ENCODE measurements at regions not wholly inside any gene's neighbourhood (a gene's known extent, or its start where the extent isn't known, plus 50 kb on each side); places are given as distances from the start of the nearest gene placed in this dataset.

GRCh38 chr10:131698232-131698631 lies 202.6 kb upstream of the PPP2R2D start:
- no peak overlapping the region for H3K27ac ChIP-seq (ENCODE audit: insufficient read depth, low read depth, low read length, poor library complexity, severe bottlenecking)
- H3K36me3 ChIP-seq (ENCODE audit: control insufficient read depth, insufficient read depth, low read length) = no peaks in the 10 kb centered on the region
- no peaks in the 10 kb centered on the region for H3K4me1 ChIP-seq (ENCODE audit: control insufficient read depth, insufficient read depth, low read length)
- 87 to 91% methylated on average over 10 of the region's 10 CpGs for WGBS, 2 experiments
- no peak overlapping the region for H3K4me3 ChIP-seq (ENCODE audit: insufficient read depth, low read depth, low read length)
- H3K27me3 ChIP-seq (ENCODE audit: control insufficient read depth, insufficient read depth, low read length, poor library complexity, severe bottlenecking) = no peaks in the 10 kb centered on the region
- H3K9me3 ChIP-seq (ENCODE audit: control insufficient read depth, low read length) = no peaks in the 10 kb centered on the region

GRCh38 chr10:131698986-131699385 lies 201.8 kb upstream of the PPP2R2D start:
- Histone ChIP-seq H3K4me3 (ENCODE audit: insufficient read depth, low read depth, low read length) (no peak overlapping the region), H3K9me3 (ENCODE audit: control insufficient read depth, low read length) (no peaks in the 10 kb centered on the region), H3K4me1 (ENCODE audit: control insufficient read depth, insufficient read depth, low read length) (no peaks in the 10 kb centered on the region), H3K27me3 (ENCODE audit: control insufficient read depth, insufficient read depth, low read length, poor library complexity, severe bottlenecking) (no peaks in the 10 kb centered on the region), H3K36me3 (ENCODE audit: control insufficient read depth, insufficient read depth, low read length) (no peaks in the 10 kb centered on the region), H3K27ac (ENCODE audit: insufficient read depth, low read depth, low read length, poor library complexity, severe bottlenecking) (no peak overlapping the region)
- 95% methylated on average over 12 of the region's 12 CpGs for WGBS, 2 experiments

GRCh38 chr10:131700032-131700431 lies 200.8 kb upstream of the PPP2R2D start:
- Histone ChIP-seq H3K36me3 (ENCODE audit: control insufficient read depth, insufficient read depth, low read length) (no peaks in the 10 kb centered on the region), H3K4me1 (ENCODE audit: control insufficient read depth, insufficient read depth, low read length) (no peaks in the 10 kb centered on the region), H3K4me3 (ENCODE audit: insufficient read depth, low read depth, low read length) (no peak overlapping the region), H3K9me3 (ENCODE audit: control insufficient read depth, low read length) (no peaks in the 10 kb centered on the region), H3K27me3 (ENCODE audit: control insufficient read depth, insufficient read depth, low read length, poor library complexity, severe bottlenecking) (no peaks in the 10 kb centered on the region), H3K27ac (ENCODE audit: insufficient read depth, low read depth, low read length, poor library complexity, severe bottlenecking) (no peak overlapping the region)
- 86% methylated on average over 7 of the region's 7 CpGs for WGBS, 2 experiments

GRCh38 chr10:131700506-131700905 lies 200.3 kb upstream of the PPP2R2D start:
- no peak overlapping the region for H3K27ac ChIP-seq (ENCODE audit: insufficient read depth, low read depth, low read length, poor library complexity, severe bottlenecking)
- no peaks in the 10 kb centered on the region for H3K9me3 ChIP-seq (ENCODE audit: control insufficient read depth, low read length)
- H3K27me3 ChIP-seq (ENCODE audit: control insufficient read depth, insufficient read depth, low read length, poor library complexity, severe bottlenecking) = no peaks in the 10 kb centered on the region
- no peaks in the 10 kb centered on the region for H3K36me3 ChIP-seq (ENCODE audit: control insufficient read depth, insufficient read depth, low read length)
- 87 to 88% methylated on average over 10 of the region's 10 CpGs for WGBS, 2 experiments
- no peaks in the 10 kb centered on the region for H3K4me1 ChIP-seq (ENCODE audit: control insufficient read depth, insufficient read depth, low read length)
- H3K4me3 ChIP-seq (ENCODE audit: insufficient read depth, low read depth, low read length) = no peak overlapping the region

GRCh38 chr10:131701131-131701947 lies 199.5 kb upstream of the PPP2R2D start:
- WGBS, 2 experiments = 91 to 92% methylated on average over 15 of the region's 15 CpGs
- no peaks in the 10 kb centered on the region for H3K9me3 ChIP-seq (ENCODE audit: control insufficient read depth, low read length)
- no peaks in the 10 kb centered on the region for H3K4me1 ChIP-seq (ENCODE audit: control insufficient read depth, insufficient read depth, low read length)
- H3K4me3 ChIP-seq (ENCODE audit: insufficient read depth, low read depth, low read length) = no peak overlapping the region
- no peak overlapping the region for H3K27ac ChIP-seq (ENCODE audit: insufficient read depth, low read depth, low read length, poor library complexity, severe bottlenecking)
- no peaks in the 10 kb centered on the region for H3K36me3 ChIP-seq (ENCODE audit: control insufficient read depth, insufficient read depth, low read length)
- no peaks in the 10 kb centered on the region for H3K27me3 ChIP-seq (ENCODE audit: control insufficient read depth, insufficient read depth, low read length, poor library complexity, severe bottlenecking)

- no peak overlapping the region for H3K27ac ChIP-seq (ENCODE audit: insufficient read depth, low read depth, low read length, poor library complexity, severe bottlenecking)
- 92 to 95% methylated on average over 23 of the region's 23 CpGs for WGBS, 2 experiments
- no peaks in the 10 kb centered on the region for H3K36me3 ChIP-seq (ENCODE audit: control insufficient read depth, insufficient read depth, low read length)
- no peaks in the 10 kb centered on the region for H3K27me3 ChIP-seq (ENCODE audit: control insufficient read depth, insufficient read depth, low read length, poor library complexity, severe bottlenecking)
- H3K4me1 ChIP-seq (ENCODE audit: control insufficient read depth, insufficient read depth, low read length) = no peaks in the 10 kb centered on the region
- H3K9me3 ChIP-seq (ENCODE audit: control insufficient read depth, low read length) = no peaks in the 10 kb centered on the region
- H3K4me3 ChIP-seq (ENCODE audit: insufficient read depth, low read depth, low read length) = no peak overlapping the region
Observed at GRCh38 chr10:131702531-131703356, 198.1 kb upstream of the PPP2R2D start.

GRCh38 chr10:131703541-131703940 lies 197.3 kb upstream of the PPP2R2D start:
- no peak overlapping the region for H3K4me3 ChIP-seq (ENCODE audit: insufficient read depth, low read depth, low read length)
- no peaks in the 10 kb centered on the region for H3K36me3 ChIP-seq (ENCODE audit: control insufficient read depth, insufficient read depth, low read length)
- WGBS, 2 experiments = 92 to 96% methylated on average over 8 of the region's 8 CpGs
- no peaks in the 10 kb centered on the region for H3K27me3 ChIP-seq (ENCODE audit: control insufficient read depth, insufficient read depth, low read length, poor library complexity, severe bottlenecking)
- no peak overlapping the region for H3K27ac ChIP-seq (ENCODE audit: insufficient read depth, low read depth, low read length, poor library complexity, severe bottlenecking)
- H3K9me3 ChIP-seq (ENCODE audit: control insufficient read depth, low read length) = no peaks in the 10 kb centered on the region
- no peaks in the 10 kb centered on the region for H3K4me1 ChIP-seq (ENCODE audit: control insufficient read depth, insufficient read depth, low read length)

- Histone ChIP-seq H3K4me1 (ENCODE audit: control insufficient read depth, insufficient read depth, low read length) (no peaks in the 10 kb centered on the region), H3K9me3 (ENCODE audit: control insufficient read depth, low read length) (no peaks in the 10 kb centered on the region), H3K27me3 (ENCODE audit: control insufficient read depth, insufficient read depth, low read length, poor library complexity, severe bottlenecking) (no peaks in the 10 kb centered on the region), H3K4me3 (ENCODE audit: insufficient read depth, low read depth, low read length) (no peak overlapping the region), H3K36me3 (ENCODE audit: control insufficient read depth, insufficient read depth, low read length) (no peaks in the 10 kb centered on the region), H3K27ac (ENCODE audit: insufficient read depth, low read depth, low read length, poor library complexity, severe bottlenecking) (no peak overlapping the region)
- WGBS, 2 experiments = 94 to 95% methylated on average over 8 of the region's 8 CpGs
Observed at GRCh38 chr10:131703941-131704340, 196.9 kb upstream of the PPP2R2D start.

- WGBS, 2 experiments = 95 to 96% methylated on average over 7 of the region's 7 CpGs
- no peak overlapping the region for H3K27ac ChIP-seq (ENCODE audit: insufficient read depth, low read depth, low read length, poor library complexity, severe bottlenecking)
- no peaks in the 10 kb centered on the region for H3K4me1 ChIP-seq (ENCODE audit: control insufficient read depth, insufficient read depth, low read length)
- H3K9me3 ChIP-seq (ENCODE audit: control insufficient read depth, low read length) = no peaks in the 10 kb centered on the region
- H3K27me3 ChIP-seq (ENCODE audit: control insufficient read depth, insufficient read depth, low read length, poor library complexity, severe bottlenecking) = no peaks in the 10 kb centered on the region
- no peak overlapping the region for H3K4me3 ChIP-seq (ENCODE audit: insufficient read depth, low read depth, low read length)
- H3K36me3 ChIP-seq (ENCODE audit: control insufficient read depth, insufficient read depth, low read length) = no peaks in the 10 kb centered on the region
Observed at GRCh38 chr10:131706476-131706875, 194.3 kb upstream of the PPP2R2D start.

- Histone ChIP-seq H3K4me1 (ENCODE audit: control insufficient read depth, insufficient read depth, low read length) (no peaks in the 10 kb centered on the region), H3K9me3 (ENCODE audit: control insufficient read depth, low read length) (no peaks in the 10 kb centered on the region), H3K27ac (ENCODE audit: insufficient read depth, low read depth, low read length, poor library complexity, severe bottlenecking) (no peak overlapping the region), H3K27me3 (ENCODE audit: control insufficient read depth, insufficient read depth, low read length, poor library complexity, severe bottlenecking) (no peaks in the 10 kb centered on the region), H3K36me3 (ENCODE audit: control insufficient read depth, insufficient read depth, low read length) (no peaks in the 10 kb centered on the region), H3K4me3 (ENCODE audit: insufficient read depth, low read depth, low read length) (no peak overlapping the region)
- WGBS, 2 experiments = 78 to 89% methylated on average over 4 of the region's 4 CpGs
Observed at GRCh38 chr10:131706952-131707351, 193.9 kb upstream of the PPP2R2D start.
